Esophagus squamous epithelium (tissue), 4 donors: ENCODE measurements at regions not wholly inside any gene's neighbourhood (a gene's known extent, or its start where the extent isn't known, plus 50 kb on each side); places are given as distances from the start of the nearest gene placed in this dataset.

Source experiments
- POLR2A ChIP-seq, 4 donors: fragments of 450-650 bp; IDR thresholded peaks; one replicate each; pipeline ENCODE4 v1.6.1; 2017; ENCODE audit warnings: antibody characterized with exemption in 4 of 4, mild to moderate bottlenecking in 4 of 4, moderate library complexity in 3 of 4
- TF ChIP-seq, protein P1 (sequence below), 6 experiments: fragments of 450-650 bp in 4 of 6; fragments of 200-600 bp in 2 of 6; sonication (generic) in 2 of 6; IDR thresholded peaks; one replicate each; pipeline ENCODE4 v1.5.1; 2016 to 2019; ENCODE audit warnings: antibody characterized with exemption in 6 of 6, mild to moderate bottlenecking in 4 of 6, moderate library complexity in 4 of 6

DNA sequence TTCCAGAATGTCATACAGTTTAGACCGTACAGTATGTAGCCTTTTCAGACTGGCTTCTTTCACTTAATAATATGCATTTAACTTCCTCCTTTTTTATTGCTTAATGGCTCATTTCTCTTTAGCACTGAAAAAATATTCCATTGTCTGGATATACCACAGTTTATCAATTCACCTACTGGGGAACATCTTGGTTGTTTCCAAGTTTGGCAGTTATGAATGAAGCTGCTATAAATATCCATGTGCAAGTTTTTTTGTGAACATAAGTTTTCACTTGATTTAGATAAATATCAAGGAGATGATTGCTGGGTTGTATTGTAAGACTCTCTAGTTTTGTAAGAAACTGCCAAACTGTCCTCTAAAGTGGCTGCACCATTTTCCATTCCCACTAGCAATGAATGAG, 375.5 kb downstream of the PCDH18 start:
- TF ChIP-seq, protein P1, sequence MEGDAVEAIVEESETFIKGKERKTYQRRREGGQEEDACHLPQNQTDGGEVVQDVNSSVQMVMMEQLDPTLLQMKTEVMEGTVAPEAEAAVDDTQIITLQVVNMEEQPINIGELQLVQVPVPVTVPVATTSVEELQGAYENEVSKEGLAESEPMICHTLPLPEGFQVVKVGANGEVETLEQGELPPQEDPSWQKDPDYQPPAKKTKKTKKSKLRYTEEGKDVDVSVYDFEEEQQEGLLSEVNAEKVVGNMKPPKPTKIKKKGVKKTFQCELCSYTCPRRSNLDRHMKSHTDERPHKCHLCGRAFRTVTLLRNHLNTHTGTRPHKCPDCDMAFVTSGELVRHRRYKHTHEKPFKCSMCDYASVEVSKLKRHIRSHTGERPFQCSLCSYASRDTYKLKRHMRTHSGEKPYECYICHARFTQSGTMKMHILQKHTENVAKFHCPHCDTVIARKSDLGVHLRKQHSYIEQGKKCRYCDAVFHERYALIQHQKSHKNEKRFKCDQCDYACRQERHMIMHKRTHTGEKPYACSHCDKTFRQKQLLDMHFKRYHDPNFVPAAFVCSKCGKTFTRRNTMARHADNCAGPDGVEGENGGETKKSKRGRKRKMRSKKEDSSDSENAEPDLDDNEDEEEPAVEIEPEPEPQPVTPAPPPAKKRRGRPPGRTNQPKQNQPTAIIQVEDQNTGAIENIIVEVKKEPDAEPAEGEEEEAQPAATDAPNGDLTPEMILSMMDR (IDR thresholded peaks at IDR 0.05): no peak
- TF ChIP-seq POLR2A (IDR thresholded peaks at IDR 0.05): no peak
